Gastrocnemius medialis (tissue), 4 donors: ENCODE measurements at regions not wholly inside any gene's neighbourhood (a gene's known extent, or its start where the extent isn't known, plus 50 kb on each side); places are given as distances from the start of the nearest gene placed in this dataset.

Source experiments
- CTCF ChIP-seq, 5 experiments: fragments of 450-650 bp in 3 of 5; fragments of 200-600 bp in 2 of 5; sonication (generic) in 2 of 5; IDR thresholded peaks in 4 of 5; conservative IDR thresholded peaks in 1 of 5; 1 replicate in 4 of 5; 2 replicates in 1 of 5; pipeline ENCODE4 v1.5.1; 2016 to 2019; ENCODE audit warnings: antibody characterized with exemption in 5 of 5, mild to moderate bottlenecking in 3 of 5, moderate library complexity in 3 of 5
- POLR2A ChIP-seq, 2 donors: fragments of 450-650 bp; IDR thresholded peaks; one replicate each; pipeline ENCODE4 v1.6.1; 2017; ENCODE audit warnings: antibody characterized with exemption in 2 of 2, mild to moderate bottlenecking in 2 of 2, moderate library complexity in 2 of 2

GRCh38 chr1:23619299-23620188 is 60.2 kb upstream of the ID3 start:
- no peak for TF ChIP-seq CTCF (IDR thresholded peaks at IDR 0.05 in 4 of 5, conservative IDR thresholded peaks at IDR 0.05 in 1 of 5)
- no peak for TF ChIP-seq POLR2A (IDR thresholded peaks at IDR 0.05)
